Astrocyte (in vitro differentiated cells and primary cell): ENCODE measurements at regions not wholly inside any gene's neighbourhood (a gene's known extent, or its start where the extent isn't known, plus 50 kb on each side); places are given as distances from the start of the nearest gene placed in this dataset.

Experiments used
- EZH2 ChIP-seq: IDR thresholded peaks from 2 replicates; pipeline ENCODE4 v1.6.1; 2012; ENCODE audit warnings: mild to moderate bottlenecking, low read length, inconsistent platforms; ENCODE audit not compliant: insufficient read depth
- TF ChIP-seq, protein P1 (sequence below): IDR thresholded peaks from 2 replicates; pipeline ENCODE4 v1.5.1; 2011; ENCODE audit warnings: low read depth, mild to moderate bottlenecking, inconsistent platforms, low read length, moderate library complexity; ENCODE audit not compliant: insufficient read depth

DNA sequence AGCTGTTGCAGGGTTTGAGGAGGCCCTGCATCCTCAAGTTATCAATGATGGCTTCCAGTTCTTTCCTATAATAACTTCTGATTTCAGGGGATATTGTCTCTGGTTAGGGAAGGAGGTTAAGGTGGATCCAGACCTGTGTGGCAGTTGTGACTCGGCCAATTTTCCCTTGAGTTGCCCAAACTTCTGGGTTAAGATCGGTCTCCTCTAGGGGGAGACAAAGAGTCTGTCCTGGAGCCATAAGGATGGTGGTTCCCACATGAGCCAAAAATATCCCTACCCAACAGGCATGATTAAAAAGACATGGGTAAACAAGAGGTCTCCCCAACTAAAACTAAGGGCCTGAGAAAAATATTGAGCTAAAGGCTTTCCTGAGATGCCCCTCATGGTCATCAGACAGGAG lies 227.5 kb upstream of the MDFIC2 start:
- TF ChIP-seq, protein P1, sequence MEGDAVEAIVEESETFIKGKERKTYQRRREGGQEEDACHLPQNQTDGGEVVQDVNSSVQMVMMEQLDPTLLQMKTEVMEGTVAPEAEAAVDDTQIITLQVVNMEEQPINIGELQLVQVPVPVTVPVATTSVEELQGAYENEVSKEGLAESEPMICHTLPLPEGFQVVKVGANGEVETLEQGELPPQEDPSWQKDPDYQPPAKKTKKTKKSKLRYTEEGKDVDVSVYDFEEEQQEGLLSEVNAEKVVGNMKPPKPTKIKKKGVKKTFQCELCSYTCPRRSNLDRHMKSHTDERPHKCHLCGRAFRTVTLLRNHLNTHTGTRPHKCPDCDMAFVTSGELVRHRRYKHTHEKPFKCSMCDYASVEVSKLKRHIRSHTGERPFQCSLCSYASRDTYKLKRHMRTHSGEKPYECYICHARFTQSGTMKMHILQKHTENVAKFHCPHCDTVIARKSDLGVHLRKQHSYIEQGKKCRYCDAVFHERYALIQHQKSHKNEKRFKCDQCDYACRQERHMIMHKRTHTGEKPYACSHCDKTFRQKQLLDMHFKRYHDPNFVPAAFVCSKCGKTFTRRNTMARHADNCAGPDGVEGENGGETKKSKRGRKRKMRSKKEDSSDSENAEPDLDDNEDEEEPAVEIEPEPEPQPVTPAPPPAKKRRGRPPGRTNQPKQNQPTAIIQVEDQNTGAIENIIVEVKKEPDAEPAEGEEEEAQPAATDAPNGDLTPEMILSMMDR = no peak
- TF ChIP-seq EZH2 = no peak
